ENCODE measurements at regions not wholly inside any gene's neighbourhood (a gene's known extent, or its start where the extent isn't known, plus 50 kb on each side); places are given as distances from the start of the nearest gene placed in this dataset.

- H3K27ac ChIP-seq (ENCODE audit: low read length): no peak overlapping the region
- H3K9me2 ChIP-seq (replicated peaks; ENCODE audit: insufficient read depth, low read length): no peaks in the 10 kb centered on the region
- no peaks in the 10 kb centered on the region for H3F3A ChIP-seq (ENCODE audit: insufficient read depth, low read length)
- H3K4me2 ChIP-seq (ENCODE audit: low read depth, low read length): no peak overlapping the region
- no peak overlapping the region for H3K9ac ChIP-seq (ENCODE audit: low read length)
- no peaks in the 10 kb centered on the region for H4K20me1 ChIP-seq (ENCODE audit: insufficient read depth, low read length)
- H3K36me3 ChIP-seq (replicated peaks; ENCODE audit: insufficient read depth, low read length): no peaks in the 10 kb centered on the region
- no peak overlapping the region for H2AFZ ChIP-seq (ENCODE audit: low read length)
- no peak overlapping the region for H3K4me3 ChIP-seq (ENCODE audit: low read length)
- no peak for DNase-seq
- H3K4me1 ChIP-seq (ENCODE audit: low read length): no peaks in the 10 kb centered on the region
- no peak for TF ChIP-seq EZH2 (optimal IDR thresholded peaks at IDR 0.05; ENCODE audit: low read depth, low read length)
- TF ChIP-seq EZH2phosphoT487 (IDR thresholded peaks at IDR 0.05; ENCODE audit: low read length): no peak
- TF ChIP-seq, protein P1, sequence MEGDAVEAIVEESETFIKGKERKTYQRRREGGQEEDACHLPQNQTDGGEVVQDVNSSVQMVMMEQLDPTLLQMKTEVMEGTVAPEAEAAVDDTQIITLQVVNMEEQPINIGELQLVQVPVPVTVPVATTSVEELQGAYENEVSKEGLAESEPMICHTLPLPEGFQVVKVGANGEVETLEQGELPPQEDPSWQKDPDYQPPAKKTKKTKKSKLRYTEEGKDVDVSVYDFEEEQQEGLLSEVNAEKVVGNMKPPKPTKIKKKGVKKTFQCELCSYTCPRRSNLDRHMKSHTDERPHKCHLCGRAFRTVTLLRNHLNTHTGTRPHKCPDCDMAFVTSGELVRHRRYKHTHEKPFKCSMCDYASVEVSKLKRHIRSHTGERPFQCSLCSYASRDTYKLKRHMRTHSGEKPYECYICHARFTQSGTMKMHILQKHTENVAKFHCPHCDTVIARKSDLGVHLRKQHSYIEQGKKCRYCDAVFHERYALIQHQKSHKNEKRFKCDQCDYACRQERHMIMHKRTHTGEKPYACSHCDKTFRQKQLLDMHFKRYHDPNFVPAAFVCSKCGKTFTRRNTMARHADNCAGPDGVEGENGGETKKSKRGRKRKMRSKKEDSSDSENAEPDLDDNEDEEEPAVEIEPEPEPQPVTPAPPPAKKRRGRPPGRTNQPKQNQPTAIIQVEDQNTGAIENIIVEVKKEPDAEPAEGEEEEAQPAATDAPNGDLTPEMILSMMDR (IDR thresholded peaks at IDR 0.05; ENCODE audit: low read length): no peak
- H3K27me3 ChIP-seq (replicated peaks; ENCODE audit: insufficient read depth, low read length): no peaks in the 10 kb centered on the region
- H3K79me2 ChIP-seq (ENCODE audit: low read length): no peaks in the 10 kb centered on the region
- H3K9me3 ChIP-seq (replicated peaks; ENCODE audit: insufficient read depth, low read length): no peaks in the 10 kb centered on the region
These were observed 386.6 kb upstream of the CLINT1 start for GRCh38 chr5:158245513-158245912.

- TF ChIP-seq EZH2 (optimal IDR thresholded peaks at IDR 0.05; ENCODE audit: low read depth, low read length): no peak
- TF ChIP-seq, protein P1 (IDR thresholded peaks at IDR 0.05; ENCODE audit: low read length): no peak
- no peak for TF ChIP-seq EZH2phosphoT487 (IDR thresholded peaks at IDR 0.05; ENCODE audit: low read length)
- no peaks in the 10 kb centered on the region for H3K79me2 ChIP-seq (ENCODE audit: low read length)
- no peaks in the 10 kb centered on the region for H3K9me2 ChIP-seq (replicated peaks; ENCODE audit: insufficient read depth, low read length)
- no peak for DNase-seq
- H4K20me1 ChIP-seq (ENCODE audit: insufficient read depth, low read length): no peaks in the 10 kb centered on the region
- no peak overlapping the region for H3K4me3 ChIP-seq (ENCODE audit: low read length)
- H3K9ac ChIP-seq (ENCODE audit: low read length): no peak overlapping the region
- no peaks in the 10 kb centered on the region for H3K36me3 ChIP-seq (replicated peaks; ENCODE audit: insufficient read depth, low read length)
- H3K9me3 ChIP-seq (replicated peaks; ENCODE audit: insufficient read depth, low read length): no peaks in the 10 kb centered on the region
- no peak overlapping the region for H3K4me2 ChIP-seq (ENCODE audit: low read depth, low read length)
- H3K27me3 ChIP-seq (replicated peaks; ENCODE audit: insufficient read depth, low read length): no peaks in the 10 kb centered on the region
- no peak overlapping the region for H2AFZ ChIP-seq (ENCODE audit: low read length)
- no peaks in the 10 kb centered on the region for H3F3A ChIP-seq (ENCODE audit: insufficient read depth, low read length)
- H3K27ac ChIP-seq (ENCODE audit: low read length): no peak overlapping the region
- H3K4me1 ChIP-seq (ENCODE audit: low read length): no peaks in the 10 kb centered on the region
These were observed 385.9 kb upstream of the CLINT1 start for GRCh38 chr5:158244882-158245281.

DNA sequence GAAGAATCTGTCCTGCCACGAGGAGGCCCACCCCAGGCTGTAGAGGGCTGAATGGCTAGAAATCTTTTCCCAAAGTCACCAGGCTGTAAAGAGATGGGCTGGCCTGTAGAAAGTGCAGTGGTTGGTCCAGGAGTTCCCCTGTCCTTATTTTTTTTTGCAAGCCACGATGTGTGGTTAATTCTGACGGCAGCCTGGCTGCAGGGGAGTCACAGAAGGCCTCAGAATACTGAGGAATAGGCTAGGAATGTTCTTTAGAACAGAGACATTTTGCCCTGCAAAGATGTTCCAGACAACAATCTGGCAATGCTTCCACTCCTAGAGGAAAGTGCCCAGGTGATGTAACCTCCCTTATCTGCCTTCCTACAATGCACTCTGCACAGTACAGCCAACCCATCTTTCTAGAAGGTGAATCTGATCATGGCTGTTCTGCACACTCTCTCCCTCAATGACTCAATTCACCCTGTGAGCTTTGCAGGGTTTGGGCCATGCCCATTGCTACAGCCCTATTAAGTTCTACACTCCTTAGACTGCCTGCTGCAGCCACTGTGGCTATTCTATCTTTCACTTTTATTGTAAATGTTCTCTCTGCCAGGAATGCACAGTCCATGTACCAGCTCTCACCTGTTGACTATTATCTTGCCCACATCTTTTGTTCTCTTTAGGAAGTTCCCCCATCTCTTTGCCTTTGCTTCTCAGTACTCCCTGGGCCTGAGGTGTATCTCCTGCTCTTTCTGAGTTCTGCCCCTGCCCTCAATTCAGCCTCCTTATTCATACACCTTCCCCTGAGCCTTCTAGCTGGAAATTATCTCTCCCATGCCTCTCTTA, 377.8 kb upstream of the CLINT1 start:
- Histone ChIP-seq H3K9ac (ENCODE audit: low read length) (no peak overlapping the region), H3K4me3 (ENCODE audit: low read length) (no peak overlapping the region), H3K9me2 (replicated peaks; ENCODE audit: insufficient read depth, low read length) (no peaks in the 10 kb centered on the region), H3F3A (ENCODE audit: insufficient read depth, low read length) (no peaks in the 10 kb centered on the region), H3K27me3 (replicated peaks; ENCODE audit: insufficient read depth, low read length) (no peaks in the 10 kb centered on the region), H3K36me3 (replicated peaks; ENCODE audit: insufficient read depth, low read length) (no peaks in the 10 kb centered on the region), H2AFZ (ENCODE audit: low read length) (no peak overlapping the region), H3K9me3 (replicated peaks; ENCODE audit: insufficient read depth, low read length) (no peaks in the 10 kb centered on the region), H4K20me1 (ENCODE audit: insufficient read depth, low read length) (no peaks in the 10 kb centered on the region), H3K27ac (ENCODE audit: low read length) (no peak overlapping the region), H3K79me2 (ENCODE audit: low read length) (no peaks in the 10 kb centered on the region), H3K4me1 (ENCODE audit: low read length) (0 out of 2 replicates have a peak, but pooled peaks cover 5% of the 10 kb centered on the region), H3K4me2 (ENCODE audit: low read depth, low read length) (no peak overlapping the region)
- DNase-seq: no peak
- TF ChIP-seq EZH2 (optimal IDR thresholded peaks at IDR 0.05; ENCODE audit: low read depth, low read length): no peak
- no peak for TF ChIP-seq EZH2phosphoT487 (IDR thresholded peaks at IDR 0.05; ENCODE audit: low read length)
- TF ChIP-seq, protein P1 (IDR thresholded peaks at IDR 0.05; ENCODE audit: low read length): no peak

Measured in MM.1S (cell line).